AG09319 (cell line): ENCODE measurements at regions not wholly inside any gene's neighbourhood (a gene's known extent, or its start where the extent isn't known, plus 50 kb on each side); places are given as distances from the start of the nearest gene placed in this dataset.

ENCODE experiments used
- DNase-seq: peaks from one replicate; pipeline ENCODE4 v3.0.0-alpha.2; 2010; ENCODE audit warnings: low read depth; ENCODE audit errors: extremely low read depth
- TF ChIP-seq, protein P1 (sequence below): IDR thresholded peaks from 2 replicates; pipeline ENCODE4 v1.5.1; 2011; ENCODE audit warnings: low read depth, mild to moderate bottlenecking, inconsistent platforms, low read length, moderate library complexity

DNA sequence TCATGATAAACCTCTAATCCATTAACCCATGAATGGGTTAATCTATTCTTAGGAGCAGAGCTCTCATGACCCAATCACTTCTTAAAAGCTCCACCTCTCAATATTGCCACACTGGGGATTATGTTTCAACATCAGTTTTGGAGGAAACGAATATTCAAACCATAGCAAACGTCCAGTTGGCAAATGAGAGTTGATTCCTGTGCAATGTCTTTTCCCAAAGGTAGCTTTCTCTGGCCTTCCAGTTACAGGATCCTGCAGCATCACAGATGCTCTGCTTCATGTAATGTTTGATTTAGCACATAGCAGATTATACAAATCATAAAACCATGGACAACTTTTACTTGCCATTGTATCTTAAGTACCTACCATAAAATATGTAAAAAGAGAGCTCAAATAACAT, 481.0 kb downstream of the TNS1 start:
- no peak for DNase-seq
- TF ChIP-seq, protein P1, sequence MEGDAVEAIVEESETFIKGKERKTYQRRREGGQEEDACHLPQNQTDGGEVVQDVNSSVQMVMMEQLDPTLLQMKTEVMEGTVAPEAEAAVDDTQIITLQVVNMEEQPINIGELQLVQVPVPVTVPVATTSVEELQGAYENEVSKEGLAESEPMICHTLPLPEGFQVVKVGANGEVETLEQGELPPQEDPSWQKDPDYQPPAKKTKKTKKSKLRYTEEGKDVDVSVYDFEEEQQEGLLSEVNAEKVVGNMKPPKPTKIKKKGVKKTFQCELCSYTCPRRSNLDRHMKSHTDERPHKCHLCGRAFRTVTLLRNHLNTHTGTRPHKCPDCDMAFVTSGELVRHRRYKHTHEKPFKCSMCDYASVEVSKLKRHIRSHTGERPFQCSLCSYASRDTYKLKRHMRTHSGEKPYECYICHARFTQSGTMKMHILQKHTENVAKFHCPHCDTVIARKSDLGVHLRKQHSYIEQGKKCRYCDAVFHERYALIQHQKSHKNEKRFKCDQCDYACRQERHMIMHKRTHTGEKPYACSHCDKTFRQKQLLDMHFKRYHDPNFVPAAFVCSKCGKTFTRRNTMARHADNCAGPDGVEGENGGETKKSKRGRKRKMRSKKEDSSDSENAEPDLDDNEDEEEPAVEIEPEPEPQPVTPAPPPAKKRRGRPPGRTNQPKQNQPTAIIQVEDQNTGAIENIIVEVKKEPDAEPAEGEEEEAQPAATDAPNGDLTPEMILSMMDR: no peak

DNA sequence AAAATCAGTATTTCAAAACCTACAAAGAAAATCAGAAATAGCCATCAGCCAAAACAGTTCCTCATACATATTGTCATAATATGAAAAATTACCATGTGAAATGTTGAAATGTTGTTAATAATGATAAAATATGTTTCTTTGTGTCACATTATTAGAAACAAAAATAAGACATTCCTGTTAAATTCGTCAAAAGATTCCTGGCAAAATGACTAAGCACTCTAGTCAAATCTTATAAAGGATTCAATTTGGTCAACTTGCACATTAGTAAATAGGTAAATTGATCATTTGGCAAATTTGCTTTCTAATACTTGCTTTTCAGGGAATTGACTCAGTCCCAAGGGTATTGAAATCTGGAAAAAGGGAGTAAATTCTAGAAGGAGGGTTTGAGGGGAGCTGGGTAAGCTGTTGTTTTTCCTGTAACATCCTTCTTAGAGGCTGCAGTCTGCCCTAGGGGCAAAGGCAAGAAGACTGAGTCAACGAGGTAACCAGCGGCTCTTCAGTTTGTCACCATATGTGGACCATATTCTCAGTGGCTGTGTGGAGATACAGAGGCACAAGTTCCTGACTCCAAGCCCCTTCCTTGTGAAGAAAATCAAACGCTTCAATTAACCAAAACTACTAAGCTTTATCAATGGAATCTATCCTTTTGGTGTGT, 482.3 kb downstream of the TNS1 start:
- TF ChIP-seq, protein P1: no peak
- no peak for DNase-seq

DNA sequence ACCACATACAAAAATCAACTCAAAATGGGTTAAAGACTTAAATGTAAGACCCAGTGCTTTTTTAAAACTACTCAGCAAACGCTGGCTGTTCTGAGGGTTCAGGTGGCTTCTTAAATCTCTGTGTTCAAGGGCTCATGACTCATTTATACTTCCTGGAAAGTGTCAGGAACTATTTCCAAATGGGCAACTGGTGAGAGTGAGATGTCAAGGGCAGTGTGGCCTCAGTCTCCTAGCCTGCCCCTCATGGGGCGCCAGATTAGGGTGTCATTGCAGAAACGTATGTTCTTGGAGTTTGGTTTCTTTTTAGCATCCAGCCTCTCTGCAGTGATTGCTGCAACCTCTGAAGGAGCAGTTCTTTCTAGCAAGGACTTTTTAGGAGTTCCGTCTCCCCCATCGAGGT, 485.4 kb downstream of the TNS1 start:
- no peak for DNase-seq
- TF ChIP-seq, protein P1: no peak

DNA sequence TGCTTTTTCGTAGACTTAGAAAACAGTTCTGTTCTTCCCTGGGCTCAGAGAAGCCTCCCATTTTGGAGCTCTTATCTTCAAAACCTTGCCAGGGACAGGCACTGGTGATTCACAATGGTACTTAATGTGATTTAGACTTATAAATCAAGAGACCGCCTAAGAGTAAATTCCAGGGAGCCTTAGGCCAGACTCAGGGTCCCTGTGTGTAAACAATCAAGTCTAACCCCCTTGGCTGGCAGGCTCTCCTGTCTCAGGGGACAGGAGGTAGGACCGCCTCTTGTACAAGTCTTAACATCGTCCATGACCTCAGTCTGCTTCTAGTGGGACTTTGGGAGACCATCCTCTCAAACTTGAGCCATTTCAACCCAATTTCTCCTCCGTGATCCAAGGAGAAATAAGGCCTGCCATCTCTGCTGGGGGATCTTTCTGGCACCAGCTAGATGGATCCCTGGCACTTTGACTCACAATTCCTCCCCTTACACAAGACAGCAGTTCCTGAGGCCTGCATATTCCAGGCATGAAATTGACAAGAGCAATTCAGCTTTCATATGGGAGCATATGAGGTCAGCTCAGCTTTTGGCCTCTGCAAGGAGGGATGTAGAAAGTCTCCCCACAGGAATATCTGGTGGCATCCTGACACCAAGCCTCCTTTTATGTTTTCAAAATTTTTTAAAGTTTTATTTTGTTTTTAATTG, 487.0 kb downstream of the TNS1 start:
- TF ChIP-seq, protein P1: no peak
- no peak for DNase-seq

DNA sequence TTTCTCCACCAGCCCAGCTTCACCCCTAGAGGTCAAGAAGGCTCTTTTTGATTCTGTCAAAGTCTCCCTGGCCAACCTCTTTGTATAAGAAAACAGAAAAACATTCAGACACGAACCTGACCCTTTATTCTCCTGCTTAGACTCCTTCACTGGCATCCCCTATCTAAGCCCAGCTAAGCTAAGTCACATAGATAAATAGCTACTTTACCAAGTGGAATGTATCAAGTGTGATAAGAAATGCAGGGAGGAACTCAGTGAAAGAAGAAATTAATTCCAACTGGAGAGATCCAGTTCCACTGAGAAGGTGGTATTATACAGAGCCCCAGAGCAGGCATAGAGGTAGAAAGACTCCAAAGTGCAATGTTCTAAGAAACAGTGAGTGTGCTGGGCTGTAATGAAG, 489.5 kb downstream of the TNS1 start:
- TF ChIP-seq, protein P1: no peak
- no peak for DNase-seq

DNA sequence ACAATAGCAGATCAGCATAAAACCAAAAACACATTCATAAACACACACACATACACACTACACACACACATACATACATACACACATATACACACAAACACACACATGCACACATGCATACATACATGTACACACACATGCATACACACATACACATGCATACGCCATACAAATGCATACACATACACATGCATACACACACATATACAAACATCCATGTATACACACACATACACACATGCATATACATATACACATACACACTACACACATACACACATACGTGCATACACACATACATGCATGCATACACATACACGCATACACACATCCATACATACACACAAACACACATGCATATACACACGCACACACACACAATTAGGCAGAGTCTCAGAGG, 490.1 kb downstream of the TNS1 start:
- DNase-seq: no peak
- TF ChIP-seq, protein P1: no peak

DNA sequence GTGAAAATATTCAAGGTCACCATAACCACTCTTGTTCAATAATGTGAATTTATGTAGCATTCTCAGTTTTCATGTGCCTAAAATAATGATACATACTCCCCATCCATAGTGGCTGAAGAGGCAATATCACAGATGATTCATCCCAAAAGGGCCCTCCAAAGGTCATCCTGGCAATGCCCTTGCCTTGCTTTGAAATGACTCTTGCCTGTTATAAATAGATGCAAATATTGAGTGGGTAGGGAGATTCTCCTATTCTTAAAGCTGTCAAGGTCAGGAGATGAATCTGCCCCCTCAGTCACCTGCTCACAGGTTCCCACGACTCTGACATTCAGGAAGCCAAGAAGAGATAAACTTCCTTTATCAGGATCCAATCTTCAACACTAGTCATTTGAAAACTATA, 490.5 kb downstream of the TNS1 start:
- TF ChIP-seq, protein P1: no peak
- DNase-seq: no peak
